ENCODE measurements at regions not wholly inside any gene's neighbourhood (a gene's known extent, or its start where the extent isn't known, plus 50 kb on each side); places are given as distances from the start of the nearest gene placed in this dataset.
"Not testable (repeated sequence)": the region's sequence is repeated elsewhere in the genome, so short reads cannot be mapped to it uniquely, and the experiment has no call there.

DNA sequence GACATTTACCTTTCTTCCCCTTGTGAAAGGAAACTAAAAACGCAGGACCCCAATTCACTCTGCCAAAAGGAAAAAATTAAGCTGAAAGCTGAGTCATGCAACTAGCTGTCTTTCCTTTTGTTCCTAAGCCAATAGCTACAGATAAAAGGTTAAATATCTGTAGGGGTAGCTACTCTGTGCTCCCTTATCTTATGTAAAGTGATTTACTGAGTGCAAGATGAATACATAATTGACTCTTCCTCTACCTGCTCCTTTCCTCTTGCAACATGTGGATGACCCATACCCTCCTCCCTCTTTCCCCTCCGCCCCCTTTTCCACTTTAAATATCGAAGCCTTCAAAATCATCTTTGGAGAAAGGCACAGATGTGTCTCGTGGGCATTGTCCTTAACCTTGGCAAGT is 68.0 kb upstream of the ZNF157 start:
- Mint-ChIP-seq H3K27ac (no peak overlapping the region), H3K4me3 (no peak overlapping the region)

DNA sequence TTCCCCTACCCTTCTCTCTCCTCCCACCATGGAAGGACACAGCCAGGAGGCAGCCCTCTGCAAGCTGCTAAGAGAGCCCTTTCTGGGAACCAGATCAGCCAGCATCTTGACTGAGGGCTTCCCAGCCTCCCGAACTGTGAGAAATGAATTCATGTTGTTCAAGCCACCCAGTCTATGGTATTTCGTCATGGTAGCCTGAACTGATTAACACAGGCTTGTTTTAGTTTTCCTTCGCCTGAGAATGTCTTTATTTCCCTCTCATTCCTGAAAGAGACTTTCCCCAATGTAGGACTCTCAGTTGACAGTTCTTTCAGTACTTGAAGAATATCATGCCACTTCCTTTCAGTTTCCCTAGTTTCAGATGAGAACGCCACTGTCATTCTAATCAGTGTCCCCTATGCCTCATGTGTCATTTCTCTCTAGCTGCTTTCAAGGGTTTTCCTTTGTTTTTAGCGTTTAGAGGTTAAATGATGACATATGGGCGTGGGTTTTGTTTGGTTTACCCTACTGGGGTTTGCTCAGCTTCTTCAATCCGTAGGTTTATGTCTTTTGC is 63.8 kb upstream of the ZNF157 start:
- H3K27ac Mint-ChIP-seq; H3K27me3 Mint-ChIP-seq; H3K9me3 Mint-ChIP-seq; H3K36me3 Mint-ChIP-seq (ENCODE audit: low read depth); intact Hi-C loops (cut with micrococcal nuclease); H3K4me3 Mint-ChIP-seq; H3K4me1 Mint-ChIP-seq (ENCODE audit: low read depth): not testable (repeated sequence)

More for the DNA sequence above, 68.0 kb upstream of the ZNF157 start:
- Mint-ChIP-seq H3K27me3 (no peaks in the 10 kb centered on the region), H3K36me3 (ENCODE audit: low read depth) (no peaks in the 10 kb centered on the region), H3K9me3 (no peaks in the 10 kb centered on the region), H3K4me1 (ENCODE audit: low read depth) (no peaks in the 10 kb centered on the region)
- intact Hi-C loops (cut with micrococcal nuclease): no loop called here

DNA sequence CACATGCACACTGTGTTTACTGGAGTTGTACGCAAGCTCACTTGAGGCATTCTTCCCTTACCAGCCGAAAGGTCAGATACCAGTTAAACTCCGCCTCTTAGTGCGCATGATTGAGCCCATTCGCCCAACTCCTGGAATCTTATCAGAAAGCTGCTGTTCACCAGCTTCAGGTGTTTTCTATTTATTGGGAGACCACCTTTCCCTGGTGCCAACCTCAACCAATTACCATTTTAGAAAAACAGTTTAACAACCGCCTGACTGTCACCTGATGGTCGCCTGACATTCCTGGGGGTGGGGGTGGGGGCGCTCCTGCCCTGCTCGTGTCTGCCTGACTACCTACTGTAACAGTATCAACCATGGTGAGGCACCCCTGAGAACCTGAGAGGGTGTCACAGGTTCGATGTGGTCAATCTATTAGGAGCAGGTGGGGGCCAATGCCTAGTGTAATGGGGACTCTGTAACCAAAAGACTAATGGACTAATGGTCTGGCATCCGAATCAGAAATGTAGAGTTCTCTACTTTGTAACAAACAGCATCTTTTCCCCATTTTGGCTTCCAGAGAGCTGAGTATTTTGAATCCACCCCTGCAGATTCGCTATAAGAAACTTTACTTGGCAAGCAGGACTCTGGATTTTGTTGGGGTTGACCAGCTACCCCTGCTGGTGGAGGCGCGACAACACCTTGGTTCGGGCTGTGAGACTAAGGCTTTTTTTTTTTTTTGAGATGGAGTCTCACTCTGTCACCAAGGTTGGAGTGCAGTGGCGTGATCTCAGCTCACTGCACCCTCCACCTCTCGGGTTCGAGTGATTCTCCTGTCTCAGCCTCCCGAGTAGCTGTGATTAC is 58.2 kb upstream of the ZNF157 start:
- Mint-ChIP-seq H3K9me3 (no peaks in the 10 kb centered on the region), H3K27ac (no peak overlapping the region), H3K27me3 (no peaks in the 10 kb centered on the region), H3K4me3 (no peak overlapping the region), H3K4me1 (ENCODE audit: low read depth) (no peaks in the 10 kb centered on the region), H3K36me3 (ENCODE audit: low read depth) (no peaks in the 10 kb centered on the region)
- intact Hi-C loops (cut with micrococcal nuclease): loop anchor here (10.0 kb wide), 1 partner anchor 117 kb away; the partner anchor contains the start of gene UBA1

DNA sequence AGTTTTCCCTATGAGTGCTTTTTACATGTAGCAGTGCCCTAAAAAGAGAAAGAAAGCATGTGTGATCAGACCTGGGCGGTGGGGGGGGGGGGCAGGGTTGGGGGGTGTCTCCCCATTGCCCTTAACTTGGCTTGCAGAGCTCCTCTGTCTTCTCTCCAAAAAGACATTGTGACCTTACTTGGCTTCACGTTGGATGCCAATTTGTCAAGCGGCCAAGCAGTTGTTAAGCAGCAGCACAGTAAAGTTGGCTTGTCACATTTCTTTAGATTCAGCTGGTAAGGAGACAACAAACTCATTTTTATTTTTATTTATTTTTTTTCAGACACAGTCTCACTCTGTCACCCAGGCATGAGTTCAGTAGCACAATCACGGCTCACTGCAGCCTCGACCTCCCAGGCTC is 57.3 kb upstream of the ZNF157 start:
- Mint-ChIP-seq H3K4me3 (no peak overlapping the region), H3K27me3 (no peaks in the 10 kb centered on the region), H3K36me3 (ENCODE audit: low read depth) (no peaks in the 10 kb centered on the region), H3K27ac (no peak overlapping the region), H3K4me1 (ENCODE audit: low read depth) (no peaks in the 10 kb centered on the region), H3K9me3 (no peaks in the 10 kb centered on the region)
- intact Hi-C loops (cut with micrococcal nuclease): loop anchor here (10.0 kb wide), 1 partner anchor 118 kb away; the partner anchor contains the start of gene UBA1

DNA sequence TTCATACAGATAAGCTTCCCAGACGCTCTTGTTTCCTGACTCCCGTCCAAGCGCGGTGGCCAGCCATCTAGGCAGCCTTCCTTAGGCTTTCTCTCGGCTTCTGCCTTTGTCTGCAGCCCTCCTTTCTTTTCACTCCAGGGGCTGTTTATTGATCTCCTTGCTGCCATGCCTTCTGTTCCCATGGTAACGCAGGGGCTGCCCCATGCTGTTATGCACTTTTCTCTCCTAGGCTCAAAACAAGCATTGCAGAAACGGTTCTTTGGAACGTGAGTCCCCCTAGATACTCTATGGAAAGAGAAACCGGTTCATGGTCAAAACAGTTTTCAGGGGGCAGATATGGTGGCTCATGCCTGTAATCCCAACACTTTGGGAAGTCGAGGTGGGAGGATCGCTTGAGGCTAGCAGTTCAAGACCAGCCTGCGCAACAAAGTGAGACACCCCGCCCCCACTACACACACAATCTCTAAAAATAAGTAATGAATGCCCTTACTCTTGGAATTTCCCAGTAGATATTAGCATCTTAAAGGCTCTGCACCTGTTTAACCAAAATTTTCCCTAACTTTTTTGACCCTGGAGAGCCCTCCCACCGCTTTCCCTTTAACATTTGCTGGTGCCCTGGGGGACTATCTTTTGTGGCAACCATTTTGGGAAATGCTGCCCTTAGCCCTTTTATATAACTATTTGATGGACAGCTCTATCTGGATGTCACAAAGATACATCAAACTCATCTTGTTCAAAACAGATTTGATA is 53.9 kb upstream of the ZNF157 start:
- no peaks in the 10 kb centered on the region for H3K36me3 Mint-ChIP-seq (ENCODE audit: low read depth)
- H3K4me3 Mint-ChIP-seq: no peak overlapping the region
- no peak overlapping the region for H3K27ac Mint-ChIP-seq
- H3K4me1 Mint-ChIP-seq (ENCODE audit: low read depth): no peaks in the 10 kb centered on the region
- no peaks in the 10 kb centered on the region for H3K9me3 Mint-ChIP-seq
- intact Hi-C loops (cut with micrococcal nuclease): loop anchor here (10.0 kb wide), 1 partner anchor 122 kb away; the partner anchor contains the start of gene UBA1
- no peaks in the 10 kb centered on the region for H3K27me3 Mint-ChIP-seq
